A549 (cell line): ENCODE measurements at regions not wholly inside any gene's neighbourhood (a gene's known extent, or its start where the extent isn't known, plus 50 kb on each side); places are given as distances from the start of the nearest gene placed in this dataset.
A peak's percentile ranks its signal among the peaks of the same experiment; 100 is the strongest.

Experiments used
- ATAC-seq, 2 experiments: fragments of 200-7000 bp in 1 of 2; fragments of >200 bp in 1 of 2; cut with Nextera tagmentation in 1 of 2; cut with Tn5 transposase in 1 of 2; 3 replicates each; pipeline versions ENCODE4 v1.8.0 to v1.9.1; 2018 to 2020; ENCODE audit warnings: mild to moderate bottlenecking in 1 of 2, moderate library complexity in 1 of 2
- CTCF ChIA-PET: fragments of 300-600 bp; sonication (Branson Sonifier 250); formaldehyde crosslinking; extraction: SDS; loops from one replicate; lab custom pipeline; 2021; ENCODE audit warnings: antibody characterized with exemption, inconsistent platforms; lab: Yijun Ruan, JAX
- POLR2A ChIA-PET: fragments of 350-600 bp; formaldehyde crosslinking; extraction: SDS; loops from one replicate; lab custom pipeline; 2021; ENCODE audit warnings: antibody characterized with exemption, inconsistent platforms; lab: Yijun Ruan, JAX
- DNase-seq, 2 experiments: peaks; one replicate each; pipeline versions ENCODE4 v3.0.0 to v3.0.0-alpha.2; 2011 to 2016; ENCODE audit warnings: low read depth in 1 of 2, low spot score in 1 of 2
- FAIRE-seq: peaks from 2 replicates; lab custom pipeline; 2011; peaks lifted over from hg19 to GRCh38; lab: Jason Lieb, UNC
- H3K27ac ChIP-seq, 2 experiments: fragments of >200 bp; sonication (Bioruptor Twin); formaldehyde crosslinking; 3 replicates each; pipeline ENCODE4 v1.5.1; 2016 to 2017
- H3K4me1 ChIP-seq: fragments of >200 bp; sonication (Bioruptor Twin); formaldehyde crosslinking; 3 replicates; pipeline ENCODE4 v1.6.1; 2016
- H3K4me2 ChIP-seq: fragments of >200 bp; sonication (Bioruptor Twin); formaldehyde crosslinking; 3 replicates; pipeline ENCODE4 v1.6.1; 2016
- H3K4me3 ChIP-seq: fragments of >200 bp; sonication (Bioruptor Twin); formaldehyde crosslinking; 3 replicates; pipeline ENCODE4 v1.5.1; 2016
- H3K9me3 ChIP-seq: fragments of >200 bp; sonication (Bioruptor Twin); formaldehyde crosslinking; 3 replicates; pipeline ENCODE4 v1.6.1; 2016
- BHLHE40 ChIP-seq: IDR thresholded peaks from 2 replicates; pipeline ENCODE4 v1.6.1; 2012; ENCODE audit warnings: low read depth, low read length, inconsistent platforms
- CHD2 ChIP-seq: fragments of 150-350 bp; IDR thresholded peaks from 2 replicates; pipeline ENCODE4 v1.6.1; 2014; ENCODE audit warnings: low read length; ENCODE audit not compliant: partially characterized antibody
- ESRRA ChIP-seq: fragments of 150-350 bp; IDR thresholded peaks from 2 replicates; pipeline ENCODE4 v1.6.1; 2014; ENCODE audit warnings: mild to moderate bottlenecking, low read length, borderline replicate concordance
- FOSB ChIP-seq: fragments of 250-450 bp; sonication (Bioruptor Pico); IDR thresholded peaks from 2 replicates; pipeline ENCODE4 v1.5.0; 2020; ENCODE audit warnings: mild to moderate bottlenecking, moderate library complexity
- GATA3 ChIP-seq: IDR thresholded peaks from 2 replicates; pipeline ENCODE4 v1.6.1; 2012; ENCODE audit warnings: borderline replicate concordance
- HDAC2 ChIP-seq: fragments of 200-600 bp; sonication (generic); IDR thresholded peaks from 2 replicates; pipeline ENCODE4 v1.6.1; 2016
- HEYL ChIP-seq: fragments of 250-450 bp; sonication (Bioruptor Pico); IDR thresholded peaks from 2 replicates; pipeline ENCODE4 v1.8.0; 2021; ENCODE audit warnings: mild to moderate bottlenecking, moderate library complexity
- HOXB13 ChIP-seq: fragments of 250-450 bp; sonication (Bioruptor Pico); IDR thresholded peaks from 2 replicates; pipeline ENCODE4 v1.5.0; 2020; ENCODE audit warnings: low read depth, mild to moderate bottlenecking, moderate library complexity
- JUNB ChIP-seq: fragments of >200 bp; sonication (Bioruptor Twin); formaldehyde crosslinking; IDR thresholded peaks from 2 replicates; pipeline ENCODE4 v1.6.1; 2016
- KDM1A ChIP-seq: fragments of 200-600 bp; sonication (generic); IDR thresholded peaks from 2 replicates; pipeline ENCODE4 v1.6.1; 2016; ENCODE audit warnings: low read depth, mild to moderate bottlenecking
- MAZ ChIP-seq: fragments of 150-350 bp; IDR thresholded peaks from 2 replicates; pipeline ENCODE4 v1.6.1; 2014; ENCODE audit warnings: antibody characterized with exemption, low read depth, low read length, borderline replicate concordance
- NFE2L2 ChIP-seq: fragments of 150-350 bp; conservative IDR thresholded peaks from 2 replicates; pipeline ENCODE4 v1.6.1; 2014; ENCODE audit warnings: low read length
- NPAS2 ChIP-seq: fragments of 250-450 bp; sonication (Bioruptor Pico); IDR thresholded peaks from 2 replicates; pipeline ENCODE4 v1.8.0; 2022; ENCODE audit warnings: mild to moderate bottlenecking, moderate library complexity, borderline replicate concordance
- NR3C1 ChIP-seq: fragments of >200 bp; sonication (Bioruptor Twin); formaldehyde crosslinking; IDR thresholded peaks from 3 replicates; pipeline ENCODE4 v1.6.1; 2017
- PHF8 ChIP-seq: fragments of 200-600 bp; sonication (generic); IDR thresholded peaks from 2 replicates; pipeline ENCODE4 v1.6.1; 2016; ENCODE audit warnings: low read depth, mild to moderate bottlenecking, antibody characterized with exemption, moderate library complexity, borderline replicate concordance
- POLR2A ChIP-seq: IDR thresholded peaks from 2 replicates; pipeline ENCODE4 v1.6.1; 2012; ENCODE audit warnings: mild to moderate bottlenecking, low read length
- POLR2AphosphoS2 ChIP-seq: conservative IDR thresholded peaks from 2 replicates; pipeline ENCODE4 v1.6.1; 2012; ENCODE audit warnings: low read length, improper control_type of control experiment, inconsistent platforms
- RAD21 ChIP-seq, 2 experiments: fragments of >200 bp in 1 of 2; sonication (Bioruptor Twin) in 1 of 2; formaldehyde crosslinking in 1 of 2; IDR thresholded peaks in 1 of 2; conservative IDR thresholded peaks in 1 of 2; 2 replicates in 1 of 2; 3 replicates in 1 of 2; pipeline ENCODE4 v1.6.1; 2012 to 2018; ENCODE audit warnings: inconsistent platforms in 1 of 2
- RARB ChIP-seq: fragments of 250-450 bp; sonication (Bioruptor Pico); IDR thresholded peaks from 2 replicates; pipeline ENCODE4 v1.8.0; 2021; ENCODE audit warnings: mild to moderate bottlenecking, moderate library complexity
- RCOR1 ChIP-seq: fragments of 150-350 bp; IDR thresholded peaks from 2 replicates; pipeline ENCODE4 v1.6.1; 2014; ENCODE audit warnings: antibody characterized with exemption, low read length, low read depth
- SREBF2 ChIP-seq: fragments of 450-650 bp; IDR thresholded peaks from 2 replicates; pipeline ENCODE4 v1.6.1; 2014; ENCODE audit warnings: mild to moderate bottlenecking, moderate library complexity
- TFCP2L1 ChIP-seq: fragments of 250-450 bp; sonication (Bioruptor Pico); IDR thresholded peaks from 2 replicates; pipeline ENCODE4 v1.5.0; 2021; ENCODE audit warnings: mild to moderate bottlenecking
- TP53 ChIP-seq: fragments of 250-450 bp; sonication (Bioruptor Pico); IDR thresholded peaks from 2 replicates; pipeline ENCODE4 v1.5.0; 2021; ENCODE audit warnings: mild to moderate bottlenecking, moderate library complexity
- ZFP36 ChIP-seq: fragments of 450-650 bp; IDR thresholded peaks from 2 replicates; pipeline ENCODE4 v1.6.1; 2014; ENCODE audit warnings: borderline replicate concordance; ENCODE audit not compliant: partially characterized antibody
- WGBS: methylation state at CpG from one replicate; pipeline ENCODE4 v1.1.6; 2017; ENCODE audit errors: missing lambda C conversion rate; 5-methylcytosine and 5-hydroxymethylcytosine counted together
- TF ChIP-seq, protein P1 (sequence below): fragments of 250-450 bp; sonication (Bioruptor Pico); IDR thresholded peaks from 2 replicates; pipeline ENCODE4 v1.5.0; 2020; ENCODE audit warnings: low read depth, mild to moderate bottlenecking, moderate library complexity
- TF ChIP-seq, protein P2 (sequence below): IDR thresholded peaks from 2 replicates; pipeline ENCODE4 v1.6.1; 2012
- TF ChIP-seq, protein P3 (sequence below): fragments of 450-650 bp; IDR thresholded peaks from 2 replicates; pipeline ENCODE4 v1.6.1; 2014; ENCODE audit warnings: antibody characterized with exemption
- TF ChIP-seq, protein P4 (sequence below): fragments of >200 bp; sonication (Bioruptor Twin); formaldehyde crosslinking; IDR thresholded peaks from 3 replicates; pipeline ENCODE4 v1.5.1; 2016

DNA sequence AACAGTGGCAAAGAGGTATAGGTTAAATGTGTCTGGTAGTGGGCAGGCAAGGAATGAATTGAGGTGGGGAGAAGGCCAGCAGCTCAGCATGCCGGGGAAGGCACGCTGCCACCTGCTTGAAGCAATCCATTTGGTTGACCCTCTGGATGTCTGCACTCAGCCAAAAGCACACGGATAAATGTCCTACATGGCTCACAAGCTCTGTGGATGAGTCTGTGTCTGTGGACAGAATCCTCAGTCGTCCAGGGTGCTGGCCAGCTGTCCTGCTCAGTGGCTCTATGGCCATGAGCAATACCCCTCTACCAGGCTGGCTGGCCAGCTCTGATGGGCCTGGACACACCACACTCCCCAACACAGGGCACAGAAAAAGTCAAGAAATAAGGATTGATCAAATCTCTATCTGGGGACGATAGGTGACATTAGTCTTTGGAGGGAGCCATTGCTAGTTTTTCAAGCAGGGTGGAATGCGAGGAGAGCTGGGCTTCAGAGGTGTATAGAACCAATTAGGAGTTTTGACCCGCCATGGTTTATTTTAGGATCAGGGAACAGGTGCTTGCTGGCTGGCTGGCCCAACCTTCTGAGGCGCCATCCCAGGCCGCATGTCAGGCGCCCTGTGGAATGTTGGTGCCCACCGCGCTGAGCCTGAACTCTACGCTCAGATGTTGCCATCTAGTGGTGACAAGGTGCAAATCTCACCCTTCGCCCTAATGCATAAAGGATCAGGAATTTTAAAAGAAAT lies 493.4 kb downstream of the TNS3 start (continued):
- TF ChIP-seq, protein P1, sequence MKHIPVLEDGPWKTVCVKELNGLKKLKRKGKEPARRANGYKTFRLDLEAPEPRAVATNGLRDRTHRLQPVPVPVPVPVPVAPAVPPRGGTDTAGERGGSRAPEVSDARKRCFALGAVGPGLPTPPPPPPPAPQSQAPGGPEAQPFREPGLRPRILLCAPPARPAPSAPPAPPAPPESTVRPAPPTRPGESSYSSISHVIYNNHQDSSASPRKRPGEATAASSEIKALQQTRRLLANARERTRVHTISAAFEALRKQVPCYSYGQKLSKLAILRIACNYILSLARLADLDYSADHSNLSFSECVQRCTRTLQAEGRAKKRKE (CRISPR knock-in tag): 0 out of 2 replicates have a peak, but pooled peaks have one; percentile 24
- TF ChIP-seq TFCP2L1 (CRISPR knock-in tag) (no peak), ZFP36 (no peak), NPAS2 (no peak), SREBF2 (no peak), CHD2 (no peak), PHF8 (no peak), HDAC2 (no peak)
- TF ChIP-seq, protein P2, sequence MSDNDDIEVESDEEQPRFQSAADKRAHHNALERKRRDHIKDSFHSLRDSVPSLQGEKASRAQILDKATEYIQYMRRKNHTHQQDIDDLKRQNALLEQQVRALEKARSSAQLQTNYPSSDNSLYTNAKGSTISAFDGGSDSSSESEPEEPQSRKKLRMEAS: peak; percentile 61; the same call in 1 of the 2 replicates

DNA sequence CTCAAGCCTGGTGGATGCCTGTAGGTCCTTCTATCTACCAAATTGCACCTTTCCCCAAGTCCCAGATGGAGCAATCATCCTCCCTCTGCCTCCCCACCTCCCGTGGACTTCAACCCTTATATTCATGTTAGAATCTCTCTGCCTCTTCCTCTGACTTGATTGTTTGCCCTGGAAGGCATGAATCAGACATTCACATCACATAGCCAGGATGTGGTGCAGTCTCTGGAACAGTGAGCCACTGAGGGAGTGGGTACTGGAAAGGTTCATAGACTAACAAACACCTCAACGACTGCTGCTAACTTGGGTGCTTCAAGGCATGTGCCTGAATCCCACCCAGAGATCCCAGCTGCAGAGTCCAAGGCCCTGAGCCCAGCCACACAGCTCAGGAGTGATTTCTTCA lies 494.0 kb downstream of the TNS3 start:
- ATAC-seq (peak in 1 of 2 experiments; percentile 39; a peak in 2 of 6 replicates), FAIRE-seq (no peak), DNase-seq (peak in 1 of 2 experiments; percentile 6)
- TF ChIP-seq RAD21 (conservative IDR thresholded peaks at IDR 0.05 in 1 of 2, IDR thresholded peaks at IDR 0.05 in 1 of 2): no peak
- TF ChIP-seq HOXB13 (CRISPR knock-in tag): no peak
- no peak for TF ChIP-seq BHLHE40
- TF ChIP-seq HDAC2: no peak
- no peak for TF ChIP-seq POLR2AphosphoS2
- ChIA-PET CTCF (interaction anchor here (0.5 to 16.4 kb wide), 24 partner anchors 8 to 1196 kb away, joined by 3 to 243 read pairs (median 4); partner anchors contain the start of gene IGFBP3), POLR2A (no interaction called here)
- WGBS: 11% methylated on average over 2 of the region's 2 CpGs
- peaks cover 15% of the 10 kb centered on the region for H3K4me1 ChIP-seq
- no peaks in the 10 kb centered on the region for H3K9me3 ChIP-seq
- peak overlapping the region; percentile 29; the same call in 2 of the 3 replicates for H3K4me2 ChIP-seq
- H3K4me3 ChIP-seq: no peak overlapping the region
- H3K27ac ChIP-seq: peak overlapping the region; percentile 59 to 74

DNA sequence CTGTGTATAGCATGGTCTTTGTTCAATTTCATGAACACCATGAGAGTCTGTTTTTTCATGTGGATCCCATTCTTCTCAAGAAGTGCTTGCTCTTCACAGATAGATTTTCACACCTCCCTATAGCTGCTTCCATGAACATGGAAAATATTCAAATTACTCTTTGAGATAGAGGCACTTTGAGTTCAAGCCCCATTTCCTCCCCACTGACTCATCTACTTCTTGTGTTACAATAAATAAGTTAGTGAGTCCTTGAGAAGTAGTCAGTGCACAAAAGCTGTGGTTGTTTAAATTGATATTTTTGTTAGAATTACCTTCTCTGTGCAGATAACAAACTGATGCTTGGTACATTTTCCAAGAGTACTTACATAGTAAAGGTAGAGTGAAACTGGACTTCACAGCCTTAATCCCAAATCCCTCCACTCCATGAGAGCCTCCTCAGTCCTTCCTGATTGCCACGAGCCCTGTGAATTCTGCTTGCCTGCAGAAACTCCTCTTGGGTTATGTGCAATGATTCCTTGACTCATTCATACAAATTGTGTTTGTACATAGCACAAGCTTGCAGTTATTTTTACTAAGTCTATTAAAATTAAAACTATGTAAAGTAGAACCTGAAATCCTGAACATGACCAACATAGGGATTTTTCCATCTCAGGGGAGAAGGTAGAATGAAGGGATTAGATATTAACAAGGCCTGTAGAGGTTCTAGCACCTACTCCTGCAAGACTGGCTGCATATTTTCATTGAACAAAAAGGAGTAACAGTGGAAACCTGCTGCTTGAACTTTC lies 496.2 kb downstream of the TNS3 start:
- H3K27ac ChIP-seq: no peak overlapping the region
- TF ChIP-seq JUNB: no peak
- no peak for TF ChIP-seq KDM1A
- TF ChIP-seq POLR2AphosphoS2: no peak
- no peak for TF ChIP-seq NR3C1
- TF ChIP-seq RCOR1: no peak
- TF ChIP-seq, protein P3, sequence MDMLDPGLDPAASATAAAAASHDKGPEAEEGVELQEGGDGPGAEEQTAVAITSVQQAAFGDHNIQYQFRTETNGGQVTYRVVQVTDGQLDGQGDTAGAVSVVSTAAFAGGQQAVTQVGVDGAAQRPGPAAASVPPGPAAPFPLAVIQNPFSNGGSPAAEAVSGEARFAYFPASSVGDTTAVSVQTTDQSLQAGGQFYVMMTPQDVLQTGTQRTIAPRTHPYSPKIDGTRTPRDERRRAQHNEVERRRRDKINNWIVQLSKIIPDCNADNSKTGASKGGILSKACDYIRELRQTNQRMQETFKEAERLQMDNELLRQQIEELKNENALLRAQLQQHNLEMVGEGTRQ: no peak
- TF ChIP-seq, protein P4, sequence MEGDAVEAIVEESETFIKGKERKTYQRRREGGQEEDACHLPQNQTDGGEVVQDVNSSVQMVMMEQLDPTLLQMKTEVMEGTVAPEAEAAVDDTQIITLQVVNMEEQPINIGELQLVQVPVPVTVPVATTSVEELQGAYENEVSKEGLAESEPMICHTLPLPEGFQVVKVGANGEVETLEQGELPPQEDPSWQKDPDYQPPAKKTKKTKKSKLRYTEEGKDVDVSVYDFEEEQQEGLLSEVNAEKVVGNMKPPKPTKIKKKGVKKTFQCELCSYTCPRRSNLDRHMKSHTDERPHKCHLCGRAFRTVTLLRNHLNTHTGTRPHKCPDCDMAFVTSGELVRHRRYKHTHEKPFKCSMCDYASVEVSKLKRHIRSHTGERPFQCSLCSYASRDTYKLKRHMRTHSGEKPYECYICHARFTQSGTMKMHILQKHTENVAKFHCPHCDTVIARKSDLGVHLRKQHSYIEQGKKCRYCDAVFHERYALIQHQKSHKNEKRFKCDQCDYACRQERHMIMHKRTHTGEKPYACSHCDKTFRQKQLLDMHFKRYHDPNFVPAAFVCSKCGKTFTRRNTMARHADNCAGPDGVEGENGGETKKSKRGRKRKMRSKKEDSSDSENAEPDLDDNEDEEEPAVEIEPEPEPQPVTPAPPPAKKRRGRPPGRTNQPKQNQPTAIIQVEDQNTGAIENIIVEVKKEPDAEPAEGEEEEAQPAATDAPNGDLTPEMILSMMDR: no peak
- TF ChIP-seq GATA3: no peak
- TF ChIP-seq MAZ: no peak
- no peak for TF ChIP-seq NFE2L2
- TF ChIP-seq ESRRA: no peak
- TF ChIP-seq RARB (CRISPR knock-in tag): no peak
- TF ChIP-seq HDAC2: no peak
- TF ChIP-seq, protein P2: no peak
- no peak for TF ChIP-seq FOSB (CRISPR knock-in tag)
- no peak for TF ChIP-seq TP53 (CRISPR knock-in tag)
- TF ChIP-seq HEYL: no peak
- no peak for TF ChIP-seq PHF8
- TF ChIP-seq POLR2A: no peak
- TF ChIP-seq, all 56 proteins: peak for 0
- ChIA-PET CTCF (interaction anchor here (3.2 to 16.4 kb wide), 2 partner anchors 15 to 1165 kb away, joined by 12 to 243 read pairs; partner anchors contain the start of gene IGFBP3), POLR2A (no interaction called here)
- no peak overlapping the region for H3K4me3 ChIP-seq
- H3K4me2 ChIP-seq: no peak overlapping the region
- FAIRE-seq (no peak), DNase-seq (no peak), ATAC-seq (no peak)
- WGBS: 33% methylated on average over 1 of the region's 1 CpG
- H3K4me1 ChIP-seq: peaks cover 15% of the 10 kb centered on the region
- no peaks in the 10 kb centered on the region for H3K9me3 ChIP-seq
